Neuronal stem cell (in vitro differentiated cells): ENCODE measurements at regions not wholly inside any gene's neighbourhood (a gene's known extent, or its start where the extent isn't known, plus 50 kb on each side); places are given as distances from the start of the nearest gene placed in this dataset.

Experiments
- DNase-seq: peaks from one replicate; pipeline ENCODE4 v3.0.0-alpha.2; 2013; ENCODE audit warnings: low spot score
- H2AFZ ChIP-seq: one replicate; pipeline ENCODE4 v1.6.1; 2013; ENCODE audit warnings: mild to moderate bottlenecking, low read length, inconsistent platforms
- H2AK5ac ChIP-seq: 2 replicates; pipeline ENCODE4 v1.6.1; 2013; ENCODE audit warnings: low read depth, mild to moderate bottlenecking, inconsistent platforms, low read length, moderate library complexity, mixed read lengths
- H2BK120ac ChIP-seq: 2 replicates; pipeline ENCODE4 v1.6.1; 2013; ENCODE audit warnings: low read depth, mild to moderate bottlenecking, inconsistent platforms, low read length, moderate library complexity, mixed read lengths
- H2BK12ac ChIP-seq: one replicate; pipeline ENCODE4 v1.6.1; 2013; ENCODE audit warnings: low read length, inconsistent platforms
- H2BK15ac ChIP-seq: 2 replicates; pipeline ENCODE4 v1.6.1; 2013; ENCODE audit warnings: mild to moderate bottlenecking, low read length, inconsistent platforms, mixed read lengths
- H2BK5ac ChIP-seq: one replicate; pipeline ENCODE4 v1.6.1; 2013; ENCODE audit warnings: inconsistent platforms, mild to moderate bottlenecking, low read length, moderate library complexity
- H3K14ac ChIP-seq: one replicate; pipeline ENCODE4 v1.6.1; 2013; ENCODE audit warnings: low read length, inconsistent platforms
- H3K18ac ChIP-seq: 2 replicates; pipeline ENCODE4 v1.6.1; 2013; ENCODE audit warnings: low read length, inconsistent platforms
- H3K23ac ChIP-seq: 2 replicates; pipeline ENCODE4 v1.6.1; 2013; ENCODE audit warnings: low read depth, mild to moderate bottlenecking, mixed read lengths, low read length, inconsistent platforms; ENCODE audit not compliant: poor library complexity
- H3K27ac ChIP-seq: replicated peaks from 3 replicates; pipeline ENCODE4 v1.5.1; 2013; ENCODE audit warnings: low read length, inconsistent platforms
- H3K27me3 ChIP-seq, 3 experiments: 2 replicates each; pipeline ENCODE4 v1.6.1; 2013; ENCODE audit warnings: low read length in 3 of 3, mild to moderate bottlenecking in 2 of 3, inconsistent platforms in 1 of 3, low read depth in 1 of 3, mixed read lengths in 1 of 3, moderate library complexity in 1 of 3; ENCODE audit not compliant: control insufficient read depth in 3 of 3, insufficient read depth in 3 of 3
- H3K36me3 ChIP-seq, 2 donors: replicated peaks in 1 of 2; 2 replicates each; pipeline ENCODE4 v1.6.1; 2013; ENCODE audit warnings: low read length in 2 of 2; ENCODE audit not compliant: control insufficient read depth in 2 of 2, insufficient read depth in 2 of 2
- H3K4ac ChIP-seq: 2 replicates; pipeline ENCODE4 v1.6.1; 2013; ENCODE audit warnings: inconsistent platforms, mild to moderate bottlenecking, low read length, moderate library complexity
- H3K4me1 ChIP-seq, 2 donors: 1 replicate in 1 of 2; 2 replicates in 1 of 2; pipeline ENCODE4 v1.6.1; 2013; ENCODE audit warnings: low read length in 2 of 2, low read depth in 1 of 2; ENCODE audit not compliant: control insufficient read depth in 2 of 2, insufficient read depth in 1 of 2
- H3K4me2 ChIP-seq: one replicate; pipeline ENCODE4 v1.6.1; 2013; ENCODE audit warnings: mild to moderate bottlenecking, low read length, inconsistent platforms; ENCODE audit not compliant: insufficient read depth, poor library complexity, severe bottlenecking
- H3K4me3 ChIP-seq, 2 donors: 2 replicates each; pipeline ENCODE4 v1.5.1; 2013; ENCODE audit warnings: low read length in 2 of 2, mild to moderate bottlenecking in 2 of 2, inconsistent platforms in 1 of 2, moderate library complexity in 1 of 2
- H3K79me1 ChIP-seq: one replicate; pipeline ENCODE4 v1.6.1; 2013; ENCODE audit warnings: low read depth, mild to moderate bottlenecking, inconsistent platforms, low read length, moderate library complexity
- H3K9ac ChIP-seq: one replicate; pipeline ENCODE4 v1.6.1; 2013; ENCODE audit warnings: mild to moderate bottlenecking, low read depth, low read length, inconsistent platforms; ENCODE audit not compliant: poor library complexity
- H3K9me3 ChIP-seq, 2 donors: replicated peaks in 1 of 2; 2 replicates each; pipeline versions ENCODE3 to v1.6.1; 2013; ENCODE audit warnings: low read length in 2 of 2, mild to moderate bottlenecking in 2 of 2, inconsistent platforms in 1 of 2, low read depth in 1 of 2, mixed read lengths in 1 of 2, moderate library complexity in 1 of 2; ENCODE audit not compliant: control insufficient read depth in 2 of 2, insufficient read depth in 1 of 2
- H4K8ac ChIP-seq: one replicate; pipeline ENCODE4 v1.6.1; 2013; ENCODE audit warnings: low read depth, mild to moderate bottlenecking, inconsistent platforms, low read length, moderate library complexity
- H4K91ac ChIP-seq: one replicate; pipeline ENCODE4 v1.6.1; 2013; ENCODE audit warnings: low read length, low read depth, mild to moderate bottlenecking, inconsistent platforms; ENCODE audit not compliant: poor library complexity
- WGBS, 2 donors: extraction: QIAGEN DNeasy Blood & Tissue Kit; methylation state at CpG; one replicate each; pipeline ENCODE4 v1.1.7; 2013; ENCODE audit warnings: missing lambda C conversion rate in 2 of 2, mixed read lengths in 1 of 2; ENCODE audit not compliant: insufficient read length in 2 of 2, insufficient replicate concordance in 1 of 2; ENCODE audit errors: extremely low coverage in 2 of 2; 5-methylcytosine and 5-hydroxymethylcytosine counted together

DNA sequence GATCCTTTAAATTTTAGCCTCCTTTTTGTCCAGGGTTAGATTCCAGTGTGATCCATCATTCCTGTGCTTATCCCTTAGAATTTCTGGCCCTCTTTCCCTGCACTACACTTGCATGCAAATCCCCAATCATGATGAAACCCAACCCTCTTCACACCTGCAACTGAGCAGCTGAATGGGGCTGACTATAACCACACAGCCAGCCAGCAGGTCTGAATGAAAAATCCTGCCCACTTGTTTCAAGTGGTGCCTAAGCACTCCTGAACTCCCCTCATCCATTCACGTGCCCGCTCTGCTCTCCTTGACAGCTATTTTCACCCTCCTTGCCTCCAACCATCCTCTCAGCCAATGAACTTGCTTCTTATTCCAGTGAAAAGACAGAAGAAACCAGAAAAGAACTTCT lies 80.5 kb upstream of the AFF3 start:
- Histone ChIP-seq H3K4me3 (no peak overlapping the region), H2AFZ (no peak overlapping the region), H2BK120ac (no peak overlapping the region), H4K91ac (no peak overlapping the region), H3K9me3 (no peaks in the 10 kb centered on the region), H3K79me1 (no peaks in the 10 kb centered on the region), H2BK12ac (no peak overlapping the region), H3K27me3 (peaks cover 0 to 10% (median 0%) of the 10 kb centered on the region in 3 experiments), H3K18ac (no peak overlapping the region), H3K23ac (no peak overlapping the region), H3K4me1 (no peaks in the 10 kb centered on the region), H2AK5ac (no peak overlapping the region), H3K14ac (no peak overlapping the region), H2BK5ac (no peak overlapping the region), H3K9ac (no peak overlapping the region), H2BK15ac (no peak overlapping the region), H3K36me3 (no peaks in the 10 kb centered on the region), H3K4ac (no peak overlapping the region), H4K8ac (no peak overlapping the region), H3K4me2 (no peak overlapping the region), H3K27ac (no peak overlapping the region)
- DNase-seq = no peak
- no CpG with 5 or more reads among the region's 2 CpGs for WGBS, 2 donors

DNA sequence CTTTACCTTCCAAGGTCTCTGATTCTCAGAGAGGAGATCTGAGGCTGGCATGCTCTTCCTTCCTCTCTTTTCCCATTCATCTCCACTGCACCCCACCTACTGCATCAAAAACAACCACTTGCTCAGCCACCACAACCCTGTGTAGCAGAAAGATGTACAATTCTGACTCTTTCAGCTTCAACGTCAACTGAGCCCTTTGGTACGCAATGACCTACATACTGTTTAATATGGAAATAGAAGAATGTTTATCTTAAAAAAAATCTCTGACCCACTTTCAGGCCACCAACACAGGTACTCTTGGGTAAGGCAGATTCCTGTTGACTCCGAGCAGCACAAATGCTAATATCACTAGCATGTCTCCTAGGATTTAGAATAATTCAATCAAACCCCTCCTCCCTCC lies 76.2 kb upstream of the AFF3 start:
- no peaks in the 10 kb centered on the region for H3K9me3 ChIP-seq
- no peak overlapping the region for H2BK12ac ChIP-seq
- no peak overlapping the region for H4K91ac ChIP-seq
- no peak overlapping the region for H2AFZ ChIP-seq
- H2BK5ac ChIP-seq = no peak overlapping the region
- no peak overlapping the region for H3K4ac ChIP-seq
- H3K4me1 ChIP-seq = no peaks in the 10 kb centered on the region
- peaks cover 0 to 13% (median 0%) of the 10 kb centered on the region in 3 experiments for H3K27me3 ChIP-seq
- no peak overlapping the region for H2BK15ac ChIP-seq
- no peak for DNase-seq
- H2BK120ac ChIP-seq = no peak overlapping the region
- H3K18ac ChIP-seq = no peak overlapping the region
- no peak overlapping the region for H4K8ac ChIP-seq
- H3K23ac ChIP-seq = no peak overlapping the region
- H3K79me1 ChIP-seq = no peaks in the 10 kb centered on the region
- H3K4me3 ChIP-seq = no peak overlapping the region
- no peak overlapping the region for H3K4me2 ChIP-seq
- H3K27ac ChIP-seq = no peak overlapping the region
- no peak overlapping the region for H3K9ac ChIP-seq
- H3K14ac ChIP-seq = no peak overlapping the region
- no peaks in the 10 kb centered on the region for H3K36me3 ChIP-seq
- WGBS, 2 donors = no CpG with 5 or more reads among the region's 3 CpGs
- H2AK5ac ChIP-seq = no peak overlapping the region

GRCh38 chr2:100217323-100217722 lies 74.9 kb upstream of the AFF3 start:
- Histone ChIP-seq H2AK5ac (no peak overlapping the region), H3K23ac (no peak overlapping the region), H3K14ac (no peak overlapping the region), H3K79me1 (no peaks in the 10 kb centered on the region), H4K91ac (no peak overlapping the region), H3K4me2 (no peak overlapping the region), H2BK120ac (no peak overlapping the region), H3K18ac (no peak overlapping the region), H3K4me3 (no peak overlapping the region), H3K4me1 (no peaks in the 10 kb centered on the region), H4K8ac (no peak overlapping the region), H3K27me3 (peaks cover 0 to 9% (median 0%) of the 10 kb centered on the region in 3 experiments), H3K9ac (no peak overlapping the region), H2BK12ac (no peak overlapping the region), H3K4ac (no peak overlapping the region), H2AFZ (no peak overlapping the region), H3K9me3 (no peaks in the 10 kb centered on the region), H2BK5ac (no peak overlapping the region), H3K36me3 (no peaks in the 10 kb centered on the region), H3K27ac (no peak overlapping the region), H2BK15ac (peak overlapping the region; percentile 62)
- no CpG with 5 or more reads among the region's 6 CpGs for WGBS, 2 donors
- DNase-seq = no peak

- H3K23ac ChIP-seq = no peak overlapping the region
- no peaks in the 10 kb centered on the region for H3K4me1 ChIP-seq
- no peak overlapping the region for H3K9ac ChIP-seq
- H3K4me2 ChIP-seq = no peak overlapping the region
- H2BK12ac ChIP-seq = no peak overlapping the region
- no peak overlapping the region for H2AFZ ChIP-seq
- H3K18ac ChIP-seq = no peak overlapping the region
- H3K4me3 ChIP-seq = no peak overlapping the region
- H3K9me3 ChIP-seq = no peaks in the 10 kb centered on the region
- H3K4ac ChIP-seq = no peak overlapping the region
- H2BK120ac ChIP-seq = no peak overlapping the region
- H3K14ac ChIP-seq = no peak overlapping the region
- no peak overlapping the region for H2BK15ac ChIP-seq
- peaks cover 0 to 9% (median 0%) of the 10 kb centered on the region in 3 experiments for H3K27me3 ChIP-seq
- no CpG with 5 or more reads among the region's 5 CpGs for WGBS, 2 donors
- H4K8ac ChIP-seq = no peak overlapping the region
- no peak overlapping the region for H3K27ac ChIP-seq
- no peak overlapping the region for H2BK5ac ChIP-seq
- DNase-seq = no peak
- H4K91ac ChIP-seq = no peak overlapping the region
- no peak overlapping the region for H2AK5ac ChIP-seq
- H3K79me1 ChIP-seq = no peaks in the 10 kb centered on the region
- no peaks in the 10 kb centered on the region for H3K36me3 ChIP-seq
These were observed 73.6 kb upstream of the AFF3 start for GRCh38 chr2:100216015-100216414.
